NCI-H2171 treated with DMSO at 0.1 percent for 48 hours (cell line): ENCODE measurements at regions not wholly inside any gene's neighbourhood (a gene's known extent, or its start where the extent isn't known, plus 50 kb on each side); places are given as distances from the start of the nearest gene placed in this dataset.

Source experiments
- DNase-seq: peaks from one replicate; lab custom pipeline; 2025; lab: John Stamatoyannopoulos, UW

GRCh38 chr2:138105358-138105757 is 141.1 kb downstream of the HNMT start:
- DNase-seq, result no peak

GRCh38 chr2:138106606-138107005 is 142.3 kb downstream of the HNMT start:
- no peak for DNase-seq

GRCh38 chr2:138107288-138107687 is 143.0 kb downstream of the HNMT start:
- no peak for DNase-seq

DNA sequence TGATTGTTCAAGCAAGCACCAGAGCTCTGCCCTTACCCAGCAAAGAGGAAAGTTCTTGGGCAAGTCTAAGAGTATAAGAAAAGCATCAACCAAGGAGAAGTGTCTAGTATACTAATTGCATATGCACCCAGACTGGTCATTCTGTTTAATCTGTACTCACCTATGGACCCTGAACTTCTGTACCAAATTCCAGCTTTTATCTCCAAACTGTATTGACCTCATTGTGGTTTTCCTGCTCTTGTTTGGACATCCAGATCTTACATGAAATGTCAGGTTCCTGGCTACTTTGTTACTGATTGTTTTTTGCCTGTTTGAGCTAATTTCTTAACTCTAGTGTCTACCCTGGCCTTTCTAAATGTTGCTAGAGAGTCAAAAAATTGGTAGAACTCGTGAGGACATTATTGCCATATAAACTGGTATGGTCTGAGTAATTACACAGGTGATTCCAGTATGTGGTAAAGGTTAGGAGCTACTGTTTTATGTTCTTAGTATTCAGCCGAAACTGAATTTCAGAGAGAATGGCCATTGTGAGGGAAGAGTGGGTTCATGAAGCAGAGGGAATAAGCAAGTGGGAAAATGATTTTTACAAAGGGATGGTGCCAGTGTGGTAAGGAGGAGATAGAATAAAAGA is 146.3 kb downstream of the HNMT start:
- no peak for DNase-seq

- DNase-seq, result no peak
These were observed 148.3 kb downstream of the HNMT start for GRCh38 chr2:138112536-138112935.

GRCh38 chr2:138113871-138114525 is 149.7 kb downstream of the HNMT start:
- DNase-seq, result no peak

DNA sequence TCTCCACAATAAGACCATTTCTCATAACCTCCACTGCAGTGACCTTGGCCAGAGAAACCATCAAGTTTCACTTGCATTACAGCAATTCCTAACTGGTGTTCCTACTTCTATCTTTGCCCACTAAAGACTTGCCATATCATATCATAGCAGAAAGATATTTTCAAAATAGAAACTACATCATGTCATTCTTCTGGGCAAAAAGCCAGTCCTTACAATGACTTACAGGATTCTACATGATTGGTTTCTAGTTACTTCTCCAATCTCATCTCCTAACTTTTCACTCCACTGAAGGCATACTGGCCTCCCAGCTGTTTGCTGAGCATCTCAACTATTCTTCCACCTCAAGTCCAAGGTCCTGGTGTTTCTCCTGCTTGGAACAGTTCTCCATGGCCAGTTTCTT is 151.4 kb downstream of the HNMT start:
- DNase-seq, result peak; percentile 9

- DNase-seq, result no peak
These were observed 152.2 kb downstream of the HNMT start for GRCh38 chr2:138116456-138116855.

DNA sequence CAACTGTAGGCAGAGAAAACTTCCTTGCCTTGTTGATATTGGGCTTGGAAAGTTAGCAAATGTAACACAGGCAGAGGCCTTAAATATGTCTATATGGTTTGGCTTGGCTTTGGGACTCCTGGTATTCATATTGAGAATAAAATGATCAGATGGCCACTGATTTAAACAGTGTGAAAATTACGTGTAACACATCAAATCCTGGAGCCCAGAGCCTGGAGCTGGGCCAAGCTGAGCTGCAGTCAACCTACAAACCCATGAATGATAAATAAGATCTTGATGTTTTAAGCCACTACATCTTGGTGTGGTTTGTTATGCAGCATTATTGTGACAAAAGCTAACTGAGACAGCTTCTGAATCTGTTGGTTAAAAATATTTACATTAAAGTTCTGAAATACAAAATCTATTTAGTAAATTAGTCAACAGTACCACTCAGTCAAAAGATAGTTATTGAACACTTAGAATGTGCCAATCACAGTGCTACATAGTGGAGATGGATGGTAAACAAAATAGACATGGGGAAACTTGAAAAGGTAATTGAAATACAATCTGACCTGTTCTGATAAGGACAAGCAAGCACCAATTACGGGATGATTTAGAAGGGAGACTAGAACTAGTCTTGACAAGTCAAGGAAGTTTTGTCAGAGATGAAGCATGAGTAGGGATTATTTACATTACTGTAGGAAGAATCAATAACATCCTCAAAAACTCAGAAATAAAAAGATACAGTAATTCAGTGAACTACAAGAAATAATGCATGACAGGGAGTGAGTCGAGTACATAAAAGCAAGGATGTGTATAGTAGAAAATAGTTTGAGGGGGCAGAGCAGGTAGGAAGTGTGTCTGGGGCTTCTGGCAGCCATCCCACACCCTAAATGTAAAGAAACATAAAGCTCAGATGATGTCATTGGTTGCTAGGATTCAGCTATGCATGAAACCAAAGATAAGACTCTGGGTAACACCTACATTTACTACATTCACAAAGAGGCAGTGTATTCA is 157.7 kb downstream of the HNMT start:
- DNase-seq, result peak; percentile 73

- DNase-seq, result no peak
These were observed 158.6 kb downstream of the HNMT start for GRCh38 chr2:138122891-138123290.

DNA sequence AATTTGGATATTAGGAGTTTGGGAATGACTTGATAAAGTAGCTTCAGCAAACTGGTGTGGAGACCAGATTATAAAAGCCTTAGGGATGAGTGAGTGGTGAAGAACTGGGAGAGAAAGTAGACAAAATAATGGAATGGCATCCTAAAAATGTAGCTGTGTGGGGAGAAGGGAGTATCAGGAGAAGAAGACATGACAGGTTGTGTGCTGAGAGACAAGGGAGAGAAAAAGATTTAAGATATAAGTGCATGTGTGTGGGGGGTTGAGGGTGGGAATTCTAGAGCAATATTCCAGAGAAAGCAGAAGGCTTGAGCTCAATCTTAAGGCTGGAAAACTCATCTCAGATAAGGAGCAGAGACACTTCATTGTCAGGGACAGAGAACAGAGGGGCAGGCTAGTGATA is 159.5 kb downstream of the HNMT start:
- DNase-seq, result no peak

GRCh38 chr2:138124521-138124920 is 160.2 kb downstream of the HNMT start:
- DNase-seq, result no peak

DNA sequence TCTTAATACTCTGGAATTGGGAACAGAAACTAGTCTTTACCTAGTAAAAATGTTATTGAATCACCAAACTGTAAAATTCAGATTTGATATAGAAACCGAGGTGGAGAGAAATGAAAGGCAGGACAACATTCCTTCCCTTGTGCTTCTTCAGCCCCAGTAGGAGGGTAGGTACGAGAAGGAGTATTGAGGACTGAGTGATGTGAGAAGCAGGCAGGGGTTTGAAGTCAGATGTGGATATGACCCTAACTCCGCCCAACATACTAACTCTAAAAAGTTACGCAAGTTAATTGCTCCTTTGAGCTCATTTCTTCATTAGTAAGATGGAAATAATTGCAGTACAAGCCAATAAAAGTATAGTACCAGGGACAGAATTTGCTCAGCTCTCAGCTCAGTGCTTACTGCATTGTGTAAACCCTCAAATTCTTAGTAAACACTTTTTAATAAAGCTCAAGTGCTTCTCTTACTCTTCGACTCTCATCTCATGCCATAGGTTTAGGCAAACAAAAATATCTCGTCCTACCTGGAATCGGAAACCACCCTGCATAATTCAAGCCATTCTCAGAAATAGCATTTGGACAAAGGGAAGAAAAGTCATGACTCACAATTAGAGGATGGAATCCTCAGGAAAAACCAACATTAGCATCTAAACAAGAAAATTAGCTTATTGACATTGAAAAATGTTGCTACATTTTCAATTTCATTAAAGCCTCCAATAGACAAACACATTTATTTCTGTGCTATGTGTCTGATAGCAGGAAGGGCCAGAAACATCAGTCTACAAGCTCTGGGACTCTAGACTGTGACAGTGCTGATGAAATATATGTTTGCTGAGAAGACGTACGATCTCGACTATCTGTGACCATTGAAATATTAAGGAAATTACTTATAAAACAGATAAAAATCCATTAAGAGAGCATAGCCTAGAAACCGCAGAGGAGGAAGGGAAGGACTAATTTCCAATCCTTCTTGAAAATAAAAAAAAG is 161.3 kb downstream of the HNMT start:
- no peak for DNase-seq

- no peak for DNase-seq
These were observed 167.8 kb downstream of the HNMT start for GRCh38 chr2:138132108-138132507.

DNA sequence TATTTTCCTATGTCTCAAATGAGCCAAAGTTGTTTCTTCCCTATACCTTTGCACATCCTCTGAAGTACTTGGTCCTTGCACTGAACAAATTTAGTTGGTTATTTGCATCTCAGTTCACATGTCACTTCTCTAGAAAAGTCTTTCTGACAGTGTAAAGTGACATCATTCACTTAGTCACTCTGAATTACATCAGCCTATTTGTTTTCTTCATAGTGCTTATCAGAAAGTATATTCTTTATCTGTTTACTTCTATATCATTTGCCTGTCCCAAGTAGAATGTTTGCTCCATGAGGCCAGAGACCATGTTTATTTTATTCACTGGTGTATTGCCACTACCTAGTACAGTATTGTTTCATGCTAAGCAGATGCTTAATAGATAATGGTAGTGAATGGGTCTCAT is 173.7 kb downstream of the HNMT start:
- no peak for DNase-seq

DNA sequence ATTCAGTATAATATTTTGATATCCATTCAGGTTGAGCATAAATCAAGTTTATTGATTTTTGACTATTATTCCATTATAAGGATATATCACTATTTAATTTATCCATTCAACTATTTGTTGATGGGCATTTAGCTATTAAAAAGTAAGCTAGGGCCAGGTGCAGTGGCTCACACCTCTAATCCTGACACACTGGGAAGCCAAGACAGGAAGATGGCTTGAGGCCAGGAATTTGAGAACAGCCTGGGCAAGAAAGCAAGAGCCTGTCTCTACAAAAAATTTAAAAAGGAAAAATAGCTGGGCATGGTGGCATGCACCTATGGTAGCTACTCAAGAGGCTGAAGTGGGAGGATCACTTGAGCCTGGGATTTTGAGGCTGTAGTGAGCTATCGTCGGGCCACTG is 183.5 kb downstream of the HNMT start:
- peak; percentile 51 for DNase-seq

DNA sequence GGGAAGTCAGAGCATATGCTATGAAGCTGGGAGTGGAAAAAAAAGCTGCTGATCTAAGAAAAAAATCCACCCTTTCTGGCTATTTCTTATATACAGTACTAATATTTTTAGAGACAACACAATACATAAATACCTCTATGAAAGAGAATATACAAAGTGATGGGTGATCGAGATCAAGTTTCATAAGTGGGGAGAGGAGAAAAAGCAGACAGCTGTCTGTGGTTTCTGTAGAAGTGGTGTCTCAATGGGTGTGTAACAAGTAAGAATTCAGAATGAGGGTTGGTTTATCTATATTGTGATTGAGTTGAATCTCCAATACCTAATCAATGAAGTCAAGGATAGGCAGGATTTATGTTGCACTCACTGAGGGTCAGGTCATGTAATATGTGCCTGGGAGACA is 191.0 kb downstream of the HNMT start:
- peak; percentile 61 for DNase-seq

GRCh38 chr2:138157372-138157771 is 193.1 kb downstream of the HNMT start:
- no peak for DNase-seq

- no peak for DNase-seq
These were observed 206.2 kb downstream of the HNMT start for GRCh38 chr2:138170485-138170884.

DNA sequence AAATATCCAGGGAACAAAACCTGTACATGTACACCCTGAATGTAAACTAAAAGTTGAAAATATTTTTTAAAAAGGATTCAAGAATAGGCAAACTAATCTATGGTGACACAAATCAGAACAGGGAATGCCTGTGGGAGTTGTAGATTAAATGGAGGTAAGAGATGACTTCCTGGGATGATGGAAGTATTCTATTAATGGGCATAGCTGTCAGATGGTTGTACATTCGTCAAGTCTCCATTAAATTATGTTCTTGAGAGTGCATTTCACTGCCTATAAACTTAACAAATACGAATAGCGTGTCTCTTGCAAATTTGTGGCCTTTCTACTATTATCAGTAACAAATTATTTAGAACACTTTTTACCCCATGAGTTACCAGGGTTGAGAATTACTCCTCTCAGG is 207.0 kb downstream of the HNMT start:
- no peak for DNase-seq

DNA sequence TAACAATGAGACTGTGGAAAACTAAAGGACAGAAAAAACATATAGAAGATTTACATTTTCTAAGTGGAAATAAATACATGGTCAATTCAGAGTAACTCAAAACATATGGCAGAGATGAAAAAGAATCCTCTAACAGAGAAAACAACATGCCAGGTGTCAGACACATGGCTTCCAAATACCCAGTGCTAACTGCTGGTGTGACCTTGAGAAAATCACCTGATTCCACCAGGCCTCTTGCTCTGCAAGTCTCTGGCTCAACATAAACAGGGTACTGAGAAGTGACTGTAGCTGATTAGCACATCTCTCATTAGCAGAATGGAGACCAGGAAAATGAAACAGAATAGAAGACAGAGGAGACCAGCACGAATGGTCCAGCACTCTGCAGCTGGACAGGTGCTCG is 210.8 kb downstream of the HNMT start:
- DNase-seq, result peak; percentile 65
